Fibroblast of pulmonary artery (primary cell): ENCODE measurements at regions not wholly inside any gene's neighbourhood (a gene's known extent, or its start where the extent isn't known, plus 50 kb on each side); places are given as distances from the start of the nearest gene placed in this dataset.

Source experiments
- DNase-seq: peaks from one replicate; pipeline ENCODE4 v3.0.0-alpha.2; 2010; ENCODE audit warnings: low read depth
- H3K4me3 ChIP-seq: replicated peaks from 2 replicates; pipeline ENCODE4 v1.5.1; 2011; ENCODE audit warnings: low read depth, mild to moderate bottlenecking, control low read depth, low read length, moderate library complexity
- TF ChIP-seq, protein P1 (sequence below): IDR thresholded peaks from 2 replicates; pipeline ENCODE4 v1.5.1; 2011; ENCODE audit warnings: mild to moderate bottlenecking, control low read depth, low read length, inconsistent platforms; ENCODE audit errors: missing control alignments

DNA sequence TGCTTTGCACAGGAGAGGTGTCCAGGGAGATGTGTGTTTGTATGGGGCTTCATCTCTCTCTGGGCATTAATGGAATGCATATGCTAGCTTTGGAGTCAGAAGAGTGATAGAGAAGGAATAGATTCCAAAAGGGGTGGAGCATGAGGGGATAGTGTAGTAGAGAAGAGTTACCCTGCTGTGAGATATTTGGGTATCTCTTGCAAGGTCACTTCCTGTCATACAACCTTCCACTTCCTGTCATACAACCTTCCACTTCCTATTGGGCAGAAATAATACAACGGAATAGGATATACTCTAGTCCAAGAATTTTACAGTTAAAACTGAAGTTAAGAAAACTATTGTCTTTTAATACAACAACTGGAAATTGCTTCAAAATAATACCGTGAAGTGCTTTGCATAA, 351.8 kb upstream of the FMN2 start:
- TF ChIP-seq, protein P1, sequence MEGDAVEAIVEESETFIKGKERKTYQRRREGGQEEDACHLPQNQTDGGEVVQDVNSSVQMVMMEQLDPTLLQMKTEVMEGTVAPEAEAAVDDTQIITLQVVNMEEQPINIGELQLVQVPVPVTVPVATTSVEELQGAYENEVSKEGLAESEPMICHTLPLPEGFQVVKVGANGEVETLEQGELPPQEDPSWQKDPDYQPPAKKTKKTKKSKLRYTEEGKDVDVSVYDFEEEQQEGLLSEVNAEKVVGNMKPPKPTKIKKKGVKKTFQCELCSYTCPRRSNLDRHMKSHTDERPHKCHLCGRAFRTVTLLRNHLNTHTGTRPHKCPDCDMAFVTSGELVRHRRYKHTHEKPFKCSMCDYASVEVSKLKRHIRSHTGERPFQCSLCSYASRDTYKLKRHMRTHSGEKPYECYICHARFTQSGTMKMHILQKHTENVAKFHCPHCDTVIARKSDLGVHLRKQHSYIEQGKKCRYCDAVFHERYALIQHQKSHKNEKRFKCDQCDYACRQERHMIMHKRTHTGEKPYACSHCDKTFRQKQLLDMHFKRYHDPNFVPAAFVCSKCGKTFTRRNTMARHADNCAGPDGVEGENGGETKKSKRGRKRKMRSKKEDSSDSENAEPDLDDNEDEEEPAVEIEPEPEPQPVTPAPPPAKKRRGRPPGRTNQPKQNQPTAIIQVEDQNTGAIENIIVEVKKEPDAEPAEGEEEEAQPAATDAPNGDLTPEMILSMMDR: no peak
- H3K4me3 ChIP-seq: no peak overlapping the region
- no peak for DNase-seq

DNA sequence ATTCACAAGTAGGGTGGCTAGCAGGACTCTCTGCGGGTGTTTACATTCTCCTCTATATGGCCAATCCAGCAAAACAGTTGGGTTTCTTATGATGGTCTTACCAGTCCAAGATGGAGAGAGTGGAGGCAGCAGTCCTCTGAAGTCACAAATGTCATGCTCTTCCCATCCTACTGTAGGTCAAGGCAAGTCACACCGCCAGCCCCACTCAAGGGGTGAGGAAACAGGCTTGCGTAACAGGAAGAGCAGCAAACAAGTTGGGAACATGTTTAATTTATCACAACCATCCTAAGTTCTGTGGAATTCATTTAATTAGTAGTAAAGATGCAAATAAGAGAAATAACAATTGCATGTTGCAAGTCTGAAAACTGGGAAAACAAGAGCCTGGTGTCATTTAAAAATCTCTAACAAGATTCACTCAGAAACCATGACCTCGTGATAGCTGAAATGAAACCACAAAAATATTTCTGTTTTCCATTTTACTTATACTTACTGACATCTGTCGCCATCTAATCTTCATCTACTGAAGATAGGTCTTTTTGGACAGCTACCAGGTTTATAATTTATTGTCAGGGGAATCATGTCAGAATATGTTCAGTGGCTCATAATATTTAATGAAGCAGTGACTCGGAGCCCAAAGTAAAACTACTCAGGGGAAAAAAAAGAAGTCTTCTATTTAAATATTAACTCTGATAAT, 349.1 kb upstream of the FMN2 start:
- DNase-seq: no peak
- TF ChIP-seq, protein P1: no peak

DNA sequence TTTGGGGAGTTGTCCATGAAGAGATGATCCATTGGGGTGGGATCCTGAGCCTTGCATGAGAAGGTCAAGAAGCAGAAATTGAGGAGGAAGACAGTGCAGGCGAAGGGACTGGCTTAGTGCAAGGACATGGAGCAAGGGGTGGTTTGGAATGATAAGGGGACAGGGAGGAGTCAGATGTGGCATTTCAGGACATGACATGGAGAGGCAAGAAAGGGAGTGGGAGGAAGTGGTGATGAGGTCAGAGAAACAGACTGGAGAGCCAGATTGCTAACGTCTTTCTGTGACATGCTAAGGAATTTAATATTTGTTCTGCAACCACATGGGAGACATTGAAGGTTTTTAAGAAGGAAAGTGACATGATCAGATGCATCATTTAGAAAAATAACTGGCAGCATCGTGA, 346.8 kb upstream of the FMN2 start:
- DNase-seq: no peak
- H3K4me3 ChIP-seq: no peak overlapping the region
- TF ChIP-seq, protein P1: no peak

More for the DNA sequence above, 349.1 kb upstream of the FMN2 start:
- no peak overlapping the region for H3K4me3 ChIP-seq

DNA sequence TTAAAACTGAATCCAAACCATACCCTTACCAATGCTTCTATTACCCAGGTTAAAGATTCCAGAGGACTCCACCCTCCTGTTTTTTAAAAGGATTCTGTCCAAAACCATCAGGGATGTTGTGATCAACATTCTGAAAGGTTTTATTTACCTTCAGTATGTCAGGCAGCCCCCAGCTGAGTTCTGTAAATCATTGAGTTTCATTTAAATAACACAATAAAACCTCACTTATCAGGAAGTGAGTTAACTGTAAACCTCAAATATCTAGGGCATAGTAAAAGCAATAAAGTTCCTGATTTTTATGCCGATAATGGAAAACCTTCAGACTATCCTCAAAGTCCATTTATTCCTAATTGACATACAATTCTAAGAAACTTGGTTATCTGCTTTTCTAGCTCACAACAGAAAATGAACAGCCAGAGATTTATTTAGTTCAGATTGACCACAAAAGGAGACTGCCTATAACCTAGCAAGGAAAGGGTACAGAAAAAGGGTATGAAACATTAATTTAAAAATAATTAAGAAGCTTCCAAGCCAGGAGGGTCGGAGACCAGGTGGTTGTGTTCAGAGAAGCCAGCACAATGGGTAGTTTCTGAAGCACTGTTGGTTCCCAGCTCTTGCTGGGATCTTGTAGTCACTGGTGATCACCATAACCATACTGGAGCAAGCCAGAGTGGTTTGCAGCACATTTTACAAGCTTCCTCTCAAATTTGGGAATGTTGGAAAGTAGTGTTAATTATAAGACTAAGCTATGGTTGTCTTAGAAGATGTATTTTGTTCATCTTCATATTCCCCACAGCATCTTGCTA, 336.4 kb upstream of the FMN2 start:
- DNase-seq: no peak
- TF ChIP-seq, protein P1: no peak
- H3K4me3 ChIP-seq: no peak overlapping the region

DNA sequence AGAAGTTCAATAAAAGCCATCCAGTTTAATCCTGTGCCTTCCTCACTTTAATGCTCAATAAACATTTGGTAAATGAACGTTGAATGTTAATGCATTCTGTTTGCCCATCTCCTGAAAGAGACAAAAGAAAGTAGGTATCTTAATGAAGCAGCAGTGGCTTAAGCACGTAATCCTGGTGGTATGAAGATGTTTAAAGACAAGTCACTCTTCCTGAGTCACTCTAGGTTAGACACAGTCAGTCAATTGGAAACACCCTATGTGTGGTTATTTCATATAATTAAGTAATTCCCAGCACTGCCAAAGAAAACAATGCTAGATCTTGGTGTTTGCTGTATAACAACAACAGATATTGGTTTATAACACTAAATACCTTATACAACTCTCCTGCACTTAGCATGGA, 334.0 kb upstream of the FMN2 start:
- TF ChIP-seq, protein P1: no peak
- DNase-seq: no peak
- no peak overlapping the region for H3K4me3 ChIP-seq

DNA sequence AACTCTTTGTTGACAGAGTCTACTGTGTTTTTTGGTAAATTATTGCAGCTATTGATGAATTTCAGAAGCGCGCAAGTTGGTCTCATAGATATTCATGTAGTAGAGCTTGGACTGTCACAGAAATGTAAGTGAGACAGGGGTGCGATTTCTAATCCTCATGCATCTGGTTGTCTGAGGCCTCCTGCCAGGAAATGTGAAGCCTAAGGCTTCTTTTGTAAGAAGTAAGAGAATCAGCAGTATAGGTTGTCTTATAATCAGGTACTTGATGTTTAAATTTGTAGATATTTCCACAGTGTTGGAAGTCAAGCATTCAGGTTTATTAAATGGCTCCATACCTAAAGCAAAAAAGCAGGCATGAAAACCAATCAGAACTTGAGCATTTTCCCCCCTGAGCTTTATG, 332.9 kb upstream of the FMN2 start:
- no peak overlapping the region for H3K4me3 ChIP-seq
- DNase-seq: no peak
- TF ChIP-seq, protein P1: no peak
